Type B pancreatic cell (in vitro differentiated cells): ENCODE measurements at regions not wholly inside any gene's neighbourhood (a gene's known extent, or its start where the extent isn't known, plus 50 kb on each side); places are given as distances from the start of the nearest gene placed in this dataset.

Experiments used
- DNase-seq: peaks from one replicate; pipeline ENCODE4 v3.0.0; 2021; ENCODE audit warnings: mixed read lengths; ENCODE audit not compliant: unreplicated experiment; ENCODE audit errors: extremely low spot score
- H3K27ac Mint-ChIP-seq: 2 replicates; pipeline ENCODE4 v1.8.0; 2021; ENCODE audit warnings: mild to moderate bottlenecking, mixed read lengths
- H3K27me3 Mint-ChIP-seq: 2 replicates; pipeline ENCODE4 v1.8.0; 2021; ENCODE audit warnings: mixed read lengths
- H3K36me3 Mint-ChIP-seq: 2 replicates; pipeline ENCODE4 v1.8.0; 2021; ENCODE audit warnings: mixed read lengths
- H3K4me1 Mint-ChIP-seq: one replicate; pipeline ENCODE4 v1.8.0; 2021; ENCODE audit warnings: mixed read lengths; ENCODE audit not compliant: unreplicated experiment
- H3K4me3 Mint-ChIP-seq: 2 replicates; pipeline ENCODE4 v1.8.0; 2021; ENCODE audit warnings: mild to moderate bottlenecking, mixed read lengths
- H3K9me3 Mint-ChIP-seq: 2 replicates; pipeline ENCODE4 v1.8.0; 2021; ENCODE audit warnings: mixed read lengths
- TF ChIP-seq, protein P1 (sequence below): fragments of 200-600 bp; sonication (generic); conservative IDR thresholded peaks from 2 replicates; pipeline ENCODE4 v1.5.0; 2021; ENCODE audit warnings: antibody characterized with exemption, mild to moderate bottlenecking

DNA sequence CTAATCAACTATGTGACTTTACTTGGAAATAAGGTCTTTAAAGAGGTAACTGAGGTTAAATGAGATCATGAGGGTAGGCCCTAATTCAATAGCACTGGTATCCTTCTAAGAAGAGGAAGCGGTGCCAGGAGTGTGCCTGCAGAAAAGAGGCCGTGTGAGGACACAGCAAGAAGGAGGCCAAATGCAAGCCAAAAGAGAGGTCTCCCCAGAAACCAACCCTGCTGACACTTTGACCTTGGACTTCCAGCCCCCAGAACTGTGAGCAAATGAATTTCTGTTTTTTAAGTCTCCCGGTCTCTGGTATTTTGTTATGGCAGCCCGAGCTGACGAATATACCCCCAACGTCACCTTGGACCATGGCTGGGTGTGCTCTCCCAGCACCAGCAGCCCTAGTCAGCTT, 257.5 kb upstream of the NCKAP5 start:
- TF ChIP-seq, protein P1, sequence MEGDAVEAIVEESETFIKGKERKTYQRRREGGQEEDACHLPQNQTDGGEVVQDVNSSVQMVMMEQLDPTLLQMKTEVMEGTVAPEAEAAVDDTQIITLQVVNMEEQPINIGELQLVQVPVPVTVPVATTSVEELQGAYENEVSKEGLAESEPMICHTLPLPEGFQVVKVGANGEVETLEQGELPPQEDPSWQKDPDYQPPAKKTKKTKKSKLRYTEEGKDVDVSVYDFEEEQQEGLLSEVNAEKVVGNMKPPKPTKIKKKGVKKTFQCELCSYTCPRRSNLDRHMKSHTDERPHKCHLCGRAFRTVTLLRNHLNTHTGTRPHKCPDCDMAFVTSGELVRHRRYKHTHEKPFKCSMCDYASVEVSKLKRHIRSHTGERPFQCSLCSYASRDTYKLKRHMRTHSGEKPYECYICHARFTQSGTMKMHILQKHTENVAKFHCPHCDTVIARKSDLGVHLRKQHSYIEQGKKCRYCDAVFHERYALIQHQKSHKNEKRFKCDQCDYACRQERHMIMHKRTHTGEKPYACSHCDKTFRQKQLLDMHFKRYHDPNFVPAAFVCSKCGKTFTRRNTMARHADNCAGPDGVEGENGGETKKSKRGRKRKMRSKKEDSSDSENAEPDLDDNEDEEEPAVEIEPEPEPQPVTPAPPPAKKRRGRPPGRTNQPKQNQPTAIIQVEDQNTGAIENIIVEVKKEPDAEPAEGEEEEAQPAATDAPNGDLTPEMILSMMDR: no peak
- no peaks in the 10 kb centered on the region for H3K36me3 Mint-ChIP-seq

DNA sequence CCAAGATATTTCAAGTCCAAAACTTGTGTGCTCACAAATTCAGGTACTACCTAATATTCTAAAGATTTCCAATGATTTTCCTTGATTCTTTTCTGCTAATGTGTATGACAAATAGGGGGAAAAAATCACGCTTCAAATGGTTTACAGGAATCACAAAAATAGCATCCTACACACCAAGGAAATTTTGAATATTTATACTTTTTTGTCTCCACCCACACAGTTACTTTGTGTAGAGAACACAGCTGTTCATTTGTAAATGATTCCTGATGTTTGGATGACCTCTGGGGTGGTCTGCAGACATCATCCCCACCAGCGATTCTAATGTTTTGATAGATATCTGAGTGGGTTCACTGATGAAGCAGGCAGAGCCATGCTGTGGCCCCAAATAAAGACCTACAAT, 260.6 kb upstream of the NCKAP5 start:
- TF ChIP-seq, protein P1: no peak
- no peaks in the 10 kb centered on the region for H3K36me3 Mint-ChIP-seq
- no peak overlapping the region for H3K4me3 Mint-ChIP-seq
- H3K27ac Mint-ChIP-seq: no peak overlapping the region
- H3K4me1 Mint-ChIP-seq: peaks cover 4% of the 10 kb centered on the region
- H3K9me3 Mint-ChIP-seq: no peaks in the 10 kb centered on the region
- DNase-seq: no peak
- no peaks in the 10 kb centered on the region for H3K27me3 Mint-ChIP-seq

More for the DNA sequence above, 257.5 kb upstream of the NCKAP5 start:
- Mint-ChIP-seq H3K4me3 (no peak overlapping the region), H3K27me3 (no peaks in the 10 kb centered on the region), H3K9me3 (no peaks in the 10 kb centered on the region), H3K27ac (no peak overlapping the region), H3K4me1 (peaks cover 4% of the 10 kb centered on the region)
- no peak for DNase-seq

DNA sequence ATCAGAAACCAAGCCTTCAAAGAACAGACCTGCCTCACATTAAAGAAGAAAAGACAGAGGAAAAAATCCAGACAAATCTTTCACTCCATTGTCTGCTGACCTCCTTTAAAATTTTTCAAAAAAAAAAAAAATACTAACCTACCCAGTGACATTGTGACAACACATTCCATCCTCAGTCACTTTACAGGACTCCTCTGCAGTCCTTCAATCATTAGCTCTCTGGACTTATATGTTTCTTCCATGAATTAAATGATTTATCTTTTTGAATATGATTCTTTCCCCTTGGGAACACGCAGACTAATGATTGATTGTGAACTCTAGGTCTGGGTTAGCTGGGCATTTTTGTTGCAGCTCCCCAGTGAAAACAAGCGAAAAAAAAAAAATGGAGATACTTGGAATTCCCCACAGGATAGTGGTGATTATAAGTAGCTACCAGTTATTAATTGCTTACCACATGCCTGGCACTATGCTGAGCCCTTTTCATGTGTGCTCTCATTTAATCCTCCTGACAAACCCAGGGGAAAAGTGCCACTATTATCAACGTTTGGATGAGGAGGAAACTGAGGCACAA, 261.3 kb upstream of the NCKAP5 start:
- H3K36me3 Mint-ChIP-seq: no peaks in the 10 kb centered on the region
- H3K27ac Mint-ChIP-seq: no peak overlapping the region
- TF ChIP-seq, protein P1: no peak
- H3K4me3 Mint-ChIP-seq: no peak overlapping the region
- H3K27me3 Mint-ChIP-seq: no peaks in the 10 kb centered on the region
- no peak for DNase-seq
- peaks cover 4% of the 10 kb centered on the region for H3K9me3 Mint-ChIP-seq
- H3K4me1 Mint-ChIP-seq: peaks cover 4% of the 10 kb centered on the region

DNA sequence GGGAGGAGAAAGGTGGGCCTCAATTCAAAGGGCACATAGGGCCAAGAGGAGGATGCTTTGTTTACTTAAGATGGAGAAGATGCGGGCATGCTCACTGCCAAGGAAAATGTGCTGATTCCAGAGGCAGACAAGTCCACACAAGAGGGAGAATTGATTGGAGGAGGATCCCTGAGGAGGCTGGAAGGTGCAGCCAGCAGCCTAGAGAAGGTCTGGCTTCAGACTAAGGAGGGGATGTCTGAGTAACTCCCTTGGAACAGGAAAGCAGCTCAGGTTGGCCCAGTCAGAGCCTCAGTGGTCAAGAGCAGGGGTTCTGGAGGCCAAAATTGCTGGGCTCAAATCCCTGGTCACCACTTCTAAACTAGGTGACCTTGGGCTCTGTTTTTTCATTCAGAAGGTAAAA, 265.5 kb upstream of the NCKAP5 start:
- Mint-ChIP-seq H3K4me3 (no peak overlapping the region), H3K9me3 (peaks cover 5% of the 10 kb centered on the region), H3K36me3 (no peaks in the 10 kb centered on the region), H3K4me1 (peaks cover 4% of the 10 kb centered on the region), H3K27ac (no peak overlapping the region), H3K27me3 (no peaks in the 10 kb centered on the region)
- TF ChIP-seq, protein P1: no peak
- no peak for DNase-seq

DNA sequence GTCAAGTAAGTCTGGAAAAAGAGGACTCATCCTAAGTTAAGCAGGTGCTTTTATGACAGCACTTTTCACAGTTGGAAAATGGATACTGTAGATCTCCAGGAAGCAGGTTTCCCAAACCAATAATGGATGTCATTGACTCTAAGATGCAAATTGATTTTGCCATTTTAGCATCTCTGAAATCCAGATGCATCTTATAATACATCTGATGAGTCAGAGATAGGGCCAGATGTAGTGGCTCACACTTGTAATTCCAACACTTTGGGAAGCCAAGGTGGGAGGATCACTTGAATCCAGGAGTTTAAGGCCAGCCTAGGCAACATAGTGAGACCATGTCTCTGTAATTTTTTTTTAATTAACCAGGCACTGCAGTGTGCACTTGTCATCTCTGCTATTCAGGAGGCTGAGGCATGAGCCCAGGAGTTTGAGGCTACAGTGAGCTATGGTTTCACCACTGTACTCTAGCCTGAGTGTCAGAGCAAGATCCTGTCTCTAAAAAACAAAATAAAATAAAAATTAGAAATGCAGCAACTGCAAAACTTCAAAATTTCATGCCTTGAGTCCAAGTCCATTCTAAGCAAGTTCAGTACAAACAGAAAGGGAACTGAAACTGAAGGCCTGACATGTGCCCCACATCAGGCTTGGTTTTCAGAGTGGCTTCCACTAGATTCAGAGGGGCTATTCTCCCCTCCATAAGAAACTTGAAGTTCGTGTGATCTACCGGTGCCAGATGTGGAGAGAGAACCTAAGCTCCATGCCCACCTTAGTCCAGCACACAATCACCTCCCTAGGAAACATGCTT, 267.8 kb upstream of the NCKAP5 start:
- H3K27ac Mint-ChIP-seq: no peak overlapping the region
- H3K4me1 Mint-ChIP-seq: no peaks in the 10 kb centered on the region
- no peak overlapping the region for H3K4me3 Mint-ChIP-seq
- no peak for DNase-seq
- TF ChIP-seq, protein P1: no peak
- no peaks in the 10 kb centered on the region for H3K36me3 Mint-ChIP-seq
- H3K9me3 Mint-ChIP-seq: peaks cover 5% of the 10 kb centered on the region
- peaks cover 3% of the 10 kb centered on the region for H3K27me3 Mint-ChIP-seq
